GM10266 (cell line): ENCODE measurements at regions not wholly inside any gene's neighbourhood (a gene's known extent, or its start where the extent isn't known, plus 50 kb on each side); places are given as distances from the start of the nearest gene placed in this dataset.
A peak's percentile ranks its signal among the peaks of the same experiment; 100 is the strongest.

Source experiments
- DNase-seq: peaks from one replicate; pipeline ENCODE4 v3.0.0; 2012; ENCODE audit errors: extremely low spot score
- TF ChIP-seq, protein P1 (sequence below): IDR thresholded peaks from 2 replicates; pipeline ENCODE4 v1.5.1; 2012; ENCODE audit warnings: mild to moderate bottlenecking, low read depth; ENCODE audit not compliant: control insufficient read depth, insufficient read depth; ENCODE audit errors: missing control alignments

DNA sequence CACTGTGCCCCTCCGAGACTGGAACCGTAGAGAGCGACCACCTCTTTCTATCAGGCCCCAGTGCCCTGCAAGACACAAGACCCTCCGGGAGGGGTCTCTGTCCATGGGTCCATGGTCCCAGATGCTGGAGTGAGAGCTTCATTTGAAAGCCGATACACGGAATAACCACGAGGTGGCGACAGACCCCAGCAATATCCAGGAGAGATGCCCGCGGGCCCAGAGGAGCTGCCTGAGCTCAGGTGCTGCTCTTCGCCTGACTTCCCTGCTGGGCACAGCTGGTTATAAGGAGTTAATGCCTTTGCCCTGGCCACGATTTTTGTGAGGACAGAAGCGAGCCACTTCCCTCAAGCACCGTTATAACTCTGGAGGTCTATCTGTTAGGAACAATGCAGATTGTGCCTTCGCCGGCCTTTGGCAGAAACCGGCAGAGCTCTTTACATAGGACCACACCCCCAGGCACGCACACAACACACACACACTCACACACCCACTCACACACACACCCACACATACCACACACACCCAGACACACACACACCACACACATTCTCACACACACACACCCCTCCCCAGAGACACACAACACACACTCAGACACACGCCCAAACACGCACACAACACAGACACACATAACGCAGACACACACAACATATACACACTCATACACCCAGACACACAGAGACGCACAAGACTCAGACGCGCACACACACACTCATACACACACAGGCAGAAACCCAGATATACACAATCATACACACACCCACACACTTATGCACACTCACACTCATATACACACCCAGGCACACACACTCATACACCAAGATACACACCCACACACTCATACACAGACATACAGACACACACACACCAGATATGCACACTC is 436.4 kb downstream of the SOX9 start:
- TF ChIP-seq, protein P1, sequence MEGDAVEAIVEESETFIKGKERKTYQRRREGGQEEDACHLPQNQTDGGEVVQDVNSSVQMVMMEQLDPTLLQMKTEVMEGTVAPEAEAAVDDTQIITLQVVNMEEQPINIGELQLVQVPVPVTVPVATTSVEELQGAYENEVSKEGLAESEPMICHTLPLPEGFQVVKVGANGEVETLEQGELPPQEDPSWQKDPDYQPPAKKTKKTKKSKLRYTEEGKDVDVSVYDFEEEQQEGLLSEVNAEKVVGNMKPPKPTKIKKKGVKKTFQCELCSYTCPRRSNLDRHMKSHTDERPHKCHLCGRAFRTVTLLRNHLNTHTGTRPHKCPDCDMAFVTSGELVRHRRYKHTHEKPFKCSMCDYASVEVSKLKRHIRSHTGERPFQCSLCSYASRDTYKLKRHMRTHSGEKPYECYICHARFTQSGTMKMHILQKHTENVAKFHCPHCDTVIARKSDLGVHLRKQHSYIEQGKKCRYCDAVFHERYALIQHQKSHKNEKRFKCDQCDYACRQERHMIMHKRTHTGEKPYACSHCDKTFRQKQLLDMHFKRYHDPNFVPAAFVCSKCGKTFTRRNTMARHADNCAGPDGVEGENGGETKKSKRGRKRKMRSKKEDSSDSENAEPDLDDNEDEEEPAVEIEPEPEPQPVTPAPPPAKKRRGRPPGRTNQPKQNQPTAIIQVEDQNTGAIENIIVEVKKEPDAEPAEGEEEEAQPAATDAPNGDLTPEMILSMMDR = peak; percentile 78
- peak; percentile 77 for DNase-seq

DNA sequence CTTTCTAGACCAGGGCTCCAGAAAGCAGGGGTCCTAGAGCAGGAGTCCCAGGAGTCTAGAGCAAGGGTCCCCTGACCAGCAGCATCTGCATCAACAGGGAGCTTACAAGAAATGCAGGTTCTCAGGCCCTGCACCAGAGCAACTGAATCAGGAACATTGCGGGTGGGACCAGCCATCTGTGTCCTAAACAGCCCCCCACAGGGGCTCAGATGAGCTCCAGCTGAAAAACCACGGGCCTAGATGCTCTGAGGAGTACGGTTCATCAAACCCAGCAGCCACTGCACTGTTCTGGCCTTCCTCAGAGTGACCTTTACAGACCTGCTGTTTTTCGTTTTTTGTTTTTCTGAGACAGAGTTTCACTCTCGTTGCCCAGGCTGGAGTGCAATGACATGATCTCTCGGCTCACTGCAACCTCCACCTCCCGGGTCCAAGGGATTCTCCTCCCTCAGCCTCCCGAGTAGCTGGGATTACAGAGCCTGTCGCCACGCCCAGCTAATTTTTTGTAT is 438.2 kb downstream of the SOX9 start:
- TF ChIP-seq, protein P1 = no peak
- DNase-seq = no peak

DNA sequence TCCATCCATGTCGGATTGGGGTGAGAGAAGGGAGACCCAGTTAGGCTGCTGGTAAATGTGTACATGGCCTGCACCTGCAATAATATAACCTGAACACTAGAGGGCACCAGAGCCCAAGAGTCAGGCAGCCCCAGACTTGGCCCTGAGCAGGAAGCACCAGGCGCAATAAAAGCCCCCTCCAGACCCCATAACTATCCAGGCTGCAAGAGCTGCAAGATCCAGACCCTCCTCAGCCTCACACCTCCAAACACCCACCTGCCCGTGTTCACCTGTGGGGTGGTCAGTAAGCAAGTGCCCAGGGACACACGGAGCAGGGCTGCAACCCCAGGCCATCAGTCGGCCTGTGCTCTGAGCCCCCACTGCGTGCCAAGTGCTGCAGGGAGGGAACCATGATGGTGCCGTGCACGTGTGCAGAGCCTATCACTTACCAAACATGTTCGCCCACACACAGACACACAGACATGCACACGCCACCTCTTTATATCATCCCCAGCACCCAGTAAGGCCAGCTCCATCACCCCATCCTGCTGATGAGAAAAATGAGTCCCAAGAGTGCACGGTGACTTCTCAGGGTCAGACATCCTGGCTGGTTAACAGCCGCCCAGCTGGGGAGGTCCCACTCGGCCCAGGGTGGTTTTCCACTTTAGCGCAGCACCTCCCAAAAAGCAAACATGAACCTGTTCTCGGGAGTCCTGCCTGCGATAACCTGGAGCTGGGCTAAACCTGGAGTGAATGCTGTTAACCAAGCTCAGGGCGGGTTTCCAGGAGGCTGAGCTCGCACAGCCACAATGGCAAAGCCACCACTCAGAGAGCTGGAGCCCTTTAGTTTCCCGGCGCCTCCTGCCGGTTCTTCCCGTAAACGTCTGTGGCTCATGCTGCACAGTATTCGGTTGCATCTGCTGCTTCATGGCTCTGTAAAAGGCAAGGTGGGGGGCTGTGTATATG is 439.8 kb downstream of the SOX9 start:
- TF ChIP-seq, protein P1 = peak; percentile 89
- DNase-seq = peak; percentile 81

DNA sequence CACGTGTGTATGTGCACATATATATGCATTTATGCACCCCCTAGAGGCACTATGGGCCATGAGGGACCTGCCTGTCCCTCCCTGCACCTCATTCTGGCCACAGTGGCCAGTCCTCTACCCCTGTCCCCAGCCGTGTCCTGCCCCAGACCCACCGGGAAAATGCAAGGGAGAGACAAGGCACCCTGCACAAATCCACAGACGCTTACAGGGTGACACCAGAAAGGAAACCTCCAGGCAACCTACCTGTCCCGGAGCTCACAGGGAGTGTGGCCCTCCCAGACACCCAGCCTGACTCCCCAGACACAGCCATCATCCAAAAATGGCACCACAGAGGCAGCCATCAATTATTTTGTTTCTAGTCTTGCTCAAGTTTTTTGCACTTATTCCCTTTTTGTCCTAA is 440.4 kb downstream of the SOX9 start:
- TF ChIP-seq, protein P1 = no peak

DNA sequence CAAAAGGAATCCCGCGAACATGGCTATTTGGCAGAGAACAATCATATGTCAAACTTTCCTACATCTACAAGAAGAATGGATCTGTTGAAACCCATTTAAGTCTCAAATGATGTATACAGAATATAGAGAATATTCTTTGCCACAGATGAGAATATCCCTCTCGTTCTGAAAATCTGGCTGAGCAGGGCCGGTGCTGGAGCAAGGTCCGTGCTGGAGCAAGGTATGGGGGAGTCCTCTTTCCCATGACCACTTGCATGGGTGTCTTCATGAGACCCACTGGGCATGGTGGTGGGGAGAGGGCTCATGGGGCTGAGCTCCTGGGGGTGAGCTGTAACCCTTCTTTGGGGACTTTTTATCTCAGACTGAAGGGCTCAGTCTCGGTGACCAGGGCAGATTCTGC is 440.9 kb downstream of the SOX9 start:
- DNase-seq = no peak
- TF ChIP-seq, protein P1 = no peak

More for the DNA sequence above, 440.4 kb downstream of the SOX9 start:
- DNase-seq = no peak

DNA sequence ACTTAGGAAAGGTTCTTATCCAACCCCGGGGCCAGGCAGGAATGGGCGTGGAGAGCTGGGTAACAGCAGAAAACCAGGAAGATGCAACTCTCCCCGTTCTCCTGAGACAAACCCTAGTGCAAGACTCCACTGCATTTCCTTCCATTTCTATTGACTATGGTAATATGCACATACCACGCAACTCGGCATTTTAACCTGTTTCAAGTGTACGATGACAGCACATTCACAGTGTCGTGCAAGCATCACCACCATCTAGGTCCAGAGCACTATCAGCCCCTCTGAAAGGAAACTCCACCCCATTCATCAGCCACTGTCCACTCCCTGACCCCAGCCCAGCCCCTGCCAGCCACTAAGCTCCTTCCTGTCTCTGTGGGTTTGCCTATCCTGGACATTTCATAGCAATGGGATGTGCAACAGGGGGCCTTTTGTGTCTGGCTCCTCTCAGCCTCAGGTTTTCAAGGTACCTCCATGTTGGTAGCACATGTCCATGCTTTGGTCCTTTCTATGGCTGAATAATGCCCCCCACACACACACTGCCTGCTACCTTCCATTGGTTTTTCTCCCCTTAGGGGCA is 441.9 kb downstream of the SOX9 start:
- TF ChIP-seq, protein P1 = no peak

More for the DNA sequence above, 441.9 kb downstream of the SOX9 start:
- DNase-seq = no peak
